ENCODE measurements at regions not wholly inside any gene's neighbourhood (a gene's known extent, or its start where the extent isn't known, plus 50 kb on each side); places are given as distances from the start of the nearest gene placed in this dataset.

- no peak for DNase-seq (ENCODE audit: low read depth)
Measured at GRCh38 chr1:187306710-187307415, 478.1 kb downstream of the PLA2G4A start.

- no peak for DNase-seq (ENCODE audit: low read depth)
Measured at GRCh38 chr1:187310038-187310631, 481.4 kb downstream of the PLA2G4A start.

GRCh38 chr1:187313115-187313514 is 484.4 kb downstream of the PLA2G4A start:
- DNase-seq (ENCODE audit: low read depth), result no peak

GRCh38 chr1:187326557-187326956 is 497.8 kb downstream of the PLA2G4A start:
- DNase-seq (ENCODE audit: low read depth), result no peak

- no peak for DNase-seq (ENCODE audit: low read depth)
Measured at GRCh38 chr1:187336441-187337168, 507.9 kb downstream of the PLA2G4A start.

GRCh38 chr1:187338762-187339412 is 510.1 kb downstream of the PLA2G4A start:
- no peak for DNase-seq (ENCODE audit: low read depth)

- DNase-seq (ENCODE audit: low read depth), result no peak
Measured at GRCh38 chr1:187342495-187342894, 513.7 kb downstream of the PLA2G4A start.

GRCh38 chr1:187374082-187374481 is 545.3 kb downstream of the PLA2G4A start:
- DNase-seq (ENCODE audit: low read depth), result no peak

- DNase-seq (ENCODE audit: low read depth), result no peak
Measured at GRCh38 chr1:187374742-187375141, 546.0 kb downstream of the PLA2G4A start.

- no peak for DNase-seq (ENCODE audit: low read depth)
Measured at GRCh38 chr1:187383366-187383765, 554.6 kb downstream of the PLA2G4A start.

GRCh38 chr1:187384504-187384903 is 555.8 kb downstream of the PLA2G4A start:
- DNase-seq (ENCODE audit: low read depth), result no peak

- no peak for DNase-seq (ENCODE audit: low read depth)
Measured at GRCh38 chr1:187390215-187390818, 561.6 kb downstream of the PLA2G4A start.

GRCh38 chr1:187396226-187396625 is 567.5 kb downstream of the PLA2G4A start:
- no peak for DNase-seq (ENCODE audit: low read depth)

- no peak for DNase-seq (ENCODE audit: low read depth)
Measured at GRCh38 chr1:187396929-187397796, 568.4 kb downstream of the PLA2G4A start.

- no peak for DNase-seq (ENCODE audit: low read depth)
Measured at GRCh38 chr1:187408212-187409004, 579.7 kb downstream of the PLA2G4A start.

- DNase-seq (ENCODE audit: low read depth), result peak; percentile 6
Measured at GRCh38 chr1:187409341-187409740, 580.6 kb downstream of the PLA2G4A start.

- DNase-seq (ENCODE audit: low read depth), result no peak
Measured at GRCh38 chr1:187411118-187411517, 582.4 kb downstream of the PLA2G4A start.

GRCh38 chr1:187413405-187414169 is 584.8 kb downstream of the PLA2G4A start:
- DNase-seq (ENCODE audit: low read depth), result no peak

- DNase-seq (ENCODE audit: low read depth), result no peak
Measured at GRCh38 chr1:187415065-187415464, 586.3 kb downstream of the PLA2G4A start.

- no peak for DNase-seq (ENCODE audit: low read depth)
Measured at GRCh38 chr1:187417520-187417919, 588.8 kb downstream of the PLA2G4A start.

Measured in GM04504 (cell line).